ENCODE measurements at regions not wholly inside any gene's neighbourhood (a gene's known extent, or its start where the extent isn't known, plus 50 kb on each side); places are given as distances from the start of the nearest gene placed in this dataset.
"Not testable (repeated sequence)": the region's sequence is repeated elsewhere in the genome, so short reads cannot be mapped to it uniquely, and the experiment has no call there.

GRCh38 chrX:114006664-114007063, 577.2 kb upstream of the HTR2C start (continued):
- no peak for TF ChIP-seq ZNF629 (tag by site-specific recombination; IDR thresholded peaks at IDR 0.05)
- TF ChIP-seq ZBTB21 (tag by site-specific recombination; IDR thresholded peaks at IDR 0.05): no peak

GRCh38 chrX:113996781-113997180, 587.1 kb upstream of the HTR2C start:
- POLR2A ChIA-PET: no interaction called here
- CTCF ChIA-PET: no interaction called here

GRCh38 chrX:113991720-113992119, 592.2 kb upstream of the HTR2C start:
- CTCF ChIA-PET; H3K4me3 ChIP-seq (ENCODE audit: low read depth, low read length); H3K9me3 ChIP-seq (ENCODE audit: control insufficient read depth, insufficient read depth, low read depth, low read length); H3K4me1 ChIP-seq (ENCODE audit: control insufficient read depth, insufficient read depth, low read length); POLR2A ChIA-PET; H3K36me3 ChIP-seq (ENCODE audit: control insufficient read depth in 2 of 2, insufficient read depth in 1 of 2, low read length in 2 of 2); H3K27ac ChIP-seq (ENCODE audit: extremely low read depth, low read depth, low read length): not testable (repeated sequence)

More at GRCh38 chrX:113996781-113997180, 587.1 kb upstream of the HTR2C start:
- no peaks in the 10 kb centered on the region for H3K36me3 ChIP-seq (ENCODE audit: control insufficient read depth in 2 of 2, insufficient read depth in 1 of 2, low read length in 2 of 2)
- no peak overlapping the region for H3K27ac ChIP-seq (ENCODE audit: extremely low read depth, low read depth, low read length)
- H3K4me3 ChIP-seq (ENCODE audit: low read depth, low read length): no peak overlapping the region
- peak; percentile 38; the same call in 1 of the 2 replicates for TF ChIP-seq SCRT1 (tag by site-specific recombination; IDR thresholded peaks at IDR 0.05; ENCODE audit: borderline replicate concordance)
- TF ChIP-seq SCRT2 (tag by site-specific recombination; IDR thresholded peaks at IDR 0.05): 0 out of 2 replicates have a peak, but pooled peaks have one; percentile 22
- no peak for TF ChIP-seq ZNF670 (tag by site-specific recombination; IDR thresholded peaks at IDR 0.05; ENCODE audit: low read depth)
- H3K4me1 ChIP-seq (ENCODE audit: control insufficient read depth, insufficient read depth, low read length): no peaks in the 10 kb centered on the region
- no peaks in the 10 kb centered on the region for H3K9me3 ChIP-seq (ENCODE audit: control insufficient read depth, insufficient read depth, low read depth, low read length)

- CTCF ChIA-PET; H3K4me3 ChIP-seq (ENCODE audit: low read depth, low read length); H3K36me3 ChIP-seq (ENCODE audit: control insufficient read depth in 2 of 2, insufficient read depth in 1 of 2, low read length in 2 of 2); H3K4me1 ChIP-seq (ENCODE audit: control insufficient read depth, insufficient read depth, low read length); POLR2A ChIA-PET; H3K9me3 ChIP-seq (ENCODE audit: control insufficient read depth, insufficient read depth, low read depth, low read length); H3K27ac ChIP-seq (ENCODE audit: extremely low read depth, low read depth, low read length): not testable (repeated sequence)
Measured at GRCh38 chrX:113990669-113991068, 593.2 kb upstream of the HTR2C start.

- H3K27ac ChIP-seq (ENCODE audit: extremely low read depth, low read depth, low read length); POLR2A ChIA-PET; H3K4me3 ChIP-seq (ENCODE audit: low read depth, low read length); H3K36me3 ChIP-seq (ENCODE audit: control insufficient read depth in 2 of 2, insufficient read depth in 1 of 2, low read length in 2 of 2); CTCF ChIA-PET; H3K9me3 ChIP-seq (ENCODE audit: control insufficient read depth, insufficient read depth, low read depth, low read length); H3K4me1 ChIP-seq (ENCODE audit: control insufficient read depth, insufficient read depth, low read length): not testable (repeated sequence)
Measured at GRCh38 chrX:113988315-113988935, 595.5 kb upstream of the HTR2C start.

GRCh38 chrX:113986427-113986826, 597.5 kb upstream of the HTR2C start:
- CTCF ChIA-PET: no interaction called here
- H3K4me3 ChIP-seq (ENCODE audit: low read depth, low read length): no peak overlapping the region
- TF ChIP-seq ZEB2 (tag by site-specific recombination; IDR thresholded peaks at IDR 0.05) (no peak), ZBTB26 (tag by site-specific recombination; optimal IDR thresholded peaks at IDR 0.05) (no peak), ZNF560 (tag by site-specific recombination; IDR thresholded peaks at IDR 0.05; ENCODE audit: borderline replicate concordance) (no peak), ZNF571 (tag by site-specific recombination; IDR thresholded peaks at IDR 0.05) (no peak), YY1 (tag by site-specific recombination; IDR thresholded peaks at IDR 0.05) (no peak), ZNF776 (tag by site-specific recombination; IDR thresholded peaks at IDR 0.05; ENCODE audit: borderline replicate concordance) (no peak), TCF7L2 (IDR thresholded peaks at IDR 0.05; ENCODE audit: borderline replicate concordance, low read depth, low read length) (no peak), ZNF585B (tag by site-specific recombination; IDR thresholded peaks at IDR 0.05) (no peak), ZSCAN30 (tag by site-specific recombination; IDR thresholded peaks at IDR 0.05) (no peak), PRDM2 (tag by site-specific recombination; IDR thresholded peaks at IDR 0.05; ENCODE audit: borderline replicate concordance) (no peak)
- no peak overlapping the region for H3K27ac ChIP-seq (ENCODE audit: extremely low read depth, low read depth, low read length)
- H3K4me1 ChIP-seq (ENCODE audit: control insufficient read depth, insufficient read depth, low read length): no peaks in the 10 kb centered on the region
- no peaks in the 10 kb centered on the region for H3K9me3 ChIP-seq (ENCODE audit: control insufficient read depth, insufficient read depth, low read depth, low read length)
- H3K36me3 ChIP-seq (ENCODE audit: control insufficient read depth in 2 of 2, insufficient read depth in 1 of 2, low read length in 2 of 2): no peaks in the 10 kb centered on the region
- POLR2A ChIA-PET: no interaction called here

Measured in HEK293 (cell line).